ENCODE measurements at regions not wholly inside any gene's neighbourhood (a gene's known extent, or its start where the extent isn't known, plus 50 kb on each side); places are given as distances from the start of the nearest gene placed in this dataset.
"Not testable (repeated sequence)": the region's sequence is repeated elsewhere in the genome, so short reads cannot be mapped to it uniquely, and the experiment has no call there.

DNA sequence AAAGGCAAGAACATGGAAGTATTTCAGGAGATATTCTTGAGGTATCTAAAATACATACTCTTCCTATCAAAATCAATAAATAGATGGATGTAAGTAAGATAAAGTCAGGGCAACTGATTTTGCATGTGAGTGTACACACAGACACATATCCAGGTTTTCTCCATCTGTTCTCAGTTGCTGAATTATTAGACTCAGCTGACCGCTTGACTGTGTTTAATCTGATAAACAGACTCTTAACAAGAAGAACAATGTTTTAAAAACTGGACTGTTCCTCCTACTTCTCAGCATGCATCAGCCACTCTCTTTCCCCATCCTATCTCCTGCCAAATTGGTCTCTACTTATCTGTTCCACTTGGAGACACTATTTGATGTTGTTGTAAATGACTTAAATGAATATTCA, 73.5 kb downstream of the GOLGA8G start:
- DNase-seq, result no peak

DNA sequence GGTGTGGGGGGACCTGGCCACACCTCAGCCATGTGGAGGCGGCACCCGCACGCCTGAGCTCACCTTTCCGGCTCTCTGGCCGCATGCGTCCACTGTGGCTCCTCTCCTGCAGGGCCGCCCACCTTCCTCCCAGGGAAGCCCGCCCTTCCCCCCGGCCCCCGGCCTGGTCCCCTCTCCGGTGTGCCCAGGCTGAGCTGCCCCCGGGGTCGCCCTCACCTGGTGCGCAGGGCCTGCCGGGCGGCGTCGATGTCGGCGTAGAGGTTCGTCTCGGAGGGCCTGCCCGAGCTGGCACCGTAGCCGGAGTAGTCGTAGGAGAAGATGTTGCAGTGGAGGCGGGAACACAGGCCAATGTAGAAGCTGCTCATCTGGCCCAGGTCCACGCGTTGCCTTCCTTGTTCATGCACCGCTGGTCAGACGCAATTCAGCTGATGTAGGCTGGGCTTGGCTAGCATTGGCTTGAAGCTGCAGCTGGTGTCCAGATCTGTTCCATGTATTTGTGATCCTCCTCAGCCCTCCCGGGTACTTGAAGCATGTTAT, 75.3 kb downstream of the GOLGA8G start:
- peak; percentile 28 for DNase-seq

DNA sequence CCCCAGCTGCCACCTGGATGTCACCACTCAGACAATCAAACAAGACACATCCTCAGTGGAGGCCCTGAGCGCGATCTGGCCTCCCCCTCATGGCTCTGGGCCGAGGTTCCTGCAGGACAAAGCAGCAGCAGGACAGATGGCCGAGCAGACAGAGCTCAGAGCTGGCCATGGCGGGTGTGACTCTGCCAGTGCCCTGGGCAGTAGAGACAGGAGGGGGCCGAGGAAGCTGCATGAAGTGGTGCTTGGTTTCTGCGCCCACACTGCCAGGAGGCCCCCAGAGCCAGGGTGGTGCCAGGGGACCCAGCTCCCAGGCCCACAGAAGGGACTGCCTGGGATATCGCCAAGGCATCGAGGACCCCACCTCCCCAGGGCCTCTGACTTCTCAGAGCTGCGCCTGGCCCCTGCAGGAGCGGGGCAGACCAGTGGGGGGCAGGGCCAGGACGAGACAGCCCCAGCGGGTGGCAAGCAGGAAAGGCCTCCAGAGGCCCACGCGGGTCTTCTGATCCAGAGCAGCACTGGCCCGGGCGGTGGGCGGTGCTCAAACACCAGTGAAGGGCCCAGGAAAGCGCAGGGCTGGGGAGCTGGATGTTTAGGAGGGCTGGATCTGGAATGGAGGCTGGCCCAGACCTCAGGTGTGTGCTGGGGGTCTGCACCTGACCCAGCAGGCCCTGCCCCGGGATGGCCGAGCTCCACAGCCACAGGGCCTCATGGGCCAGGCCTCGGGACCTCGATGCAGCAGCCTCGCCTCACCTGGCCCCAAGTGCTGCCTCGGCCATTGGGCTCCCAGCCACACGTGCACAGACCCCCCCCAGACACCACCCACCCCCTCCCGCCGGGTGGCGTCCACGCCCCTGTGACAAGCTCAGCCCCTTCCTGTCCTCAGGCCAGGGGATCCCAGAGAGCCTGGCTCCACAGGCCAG, 76.0 kb downstream of the GOLGA8G start:
- no peak for DNase-seq

DNA sequence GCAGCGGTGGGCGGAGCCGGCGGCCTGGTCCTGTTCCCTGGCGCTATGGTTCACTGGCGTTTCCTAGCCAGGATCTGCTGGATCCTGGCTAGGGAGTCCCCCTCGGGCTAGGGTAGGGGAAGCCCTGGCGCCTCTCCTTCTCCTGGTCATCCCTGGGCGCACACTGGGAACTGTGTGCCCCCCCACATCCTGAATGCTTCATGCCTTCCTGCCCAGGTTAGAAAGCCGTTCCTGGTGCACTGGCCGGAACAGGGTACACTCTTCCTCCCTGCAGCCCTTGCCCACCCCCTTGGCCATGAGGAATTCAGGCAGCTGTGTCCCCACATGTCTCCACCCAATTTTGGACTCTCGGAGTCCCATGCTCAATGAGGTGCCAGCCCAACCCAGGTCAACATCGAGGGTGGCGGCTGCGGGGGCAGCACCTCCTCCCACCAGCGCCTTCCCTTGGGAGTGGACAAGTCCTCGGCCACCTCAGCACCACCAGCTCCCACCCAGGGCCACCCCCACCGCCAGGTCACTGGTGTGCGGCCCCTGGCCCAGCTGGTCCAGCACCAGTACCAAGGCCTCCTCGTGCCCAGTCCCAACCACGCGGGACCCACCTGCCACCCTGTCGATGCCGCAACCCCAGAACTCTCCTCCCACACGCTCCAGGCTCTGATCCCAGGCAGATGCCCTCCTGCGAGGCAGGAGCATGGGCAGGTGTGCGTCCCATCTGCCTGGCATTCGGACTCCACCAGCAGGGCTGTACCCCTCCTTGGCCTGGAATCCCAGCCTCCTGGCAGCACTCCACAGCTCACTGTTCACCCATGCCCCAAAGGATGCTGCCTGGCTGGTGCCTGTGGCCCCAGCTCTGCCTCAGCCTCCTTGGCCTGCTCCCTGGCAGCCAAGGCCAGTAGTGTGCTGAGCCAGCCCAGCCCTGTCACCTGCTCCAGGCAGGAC, 77.0 kb downstream of the GOLGA8G start:
- DNase-seq, result not testable (repeated sequence)

DNA sequence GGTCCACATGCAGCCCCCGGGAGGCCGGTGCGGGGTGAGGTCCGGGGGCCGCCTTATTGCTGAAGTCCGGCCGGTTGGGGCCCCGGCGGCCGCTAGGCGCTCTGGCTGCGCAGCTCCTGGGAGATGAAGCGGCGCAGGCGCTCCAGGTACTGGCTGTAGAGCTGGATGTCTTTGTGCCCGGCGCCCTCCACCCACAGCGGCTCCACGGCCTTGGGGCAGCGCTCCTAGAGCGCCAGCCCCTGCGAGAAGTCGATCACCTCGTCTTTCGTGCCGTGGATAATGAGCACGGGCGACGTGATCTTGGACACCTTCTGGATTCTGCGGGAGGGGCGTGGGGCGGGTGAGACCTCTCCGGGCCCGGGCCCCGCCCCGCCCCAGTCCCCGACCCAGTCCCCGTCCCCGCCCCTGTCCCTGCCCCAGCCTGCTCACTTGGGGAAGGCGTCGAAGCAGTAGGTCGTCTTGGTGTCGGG, 76.3 kb downstream of the GOLGA8F start:
- DNase-seq, result not testable (repeated sequence)
